ENCODE measurements at regions not wholly inside any gene's neighbourhood (a gene's known extent, or its start where the extent isn't known, plus 50 kb on each side); places are given as distances from the start of the nearest gene placed in this dataset.

GRCh38 chr7:106423821-106424475 is 139.2 kb upstream of the NAMPT start:
- no peak overlapping the region for H3K27ac ChIP-seq
- TF ChIP-seq CTCF (IDR thresholded peaks at IDR 0.05), result no peak
- TF ChIP-seq ZFX (IDR thresholded peaks at IDR 0.05; ENCODE audit: borderline replicate concordance), result no peak

GRCh38 chr7:106423111-106423510 is 138.3 kb upstream of the NAMPT start:
- no peak overlapping the region for H3K27ac ChIP-seq
- no peak for TF ChIP-seq CTCF (IDR thresholded peaks at IDR 0.05)
- TF ChIP-seq ZFX (IDR thresholded peaks at IDR 0.05; ENCODE audit: borderline replicate concordance), result no peak

- no peak overlapping the region for H3K27ac ChIP-seq
- TF ChIP-seq ZFX (IDR thresholded peaks at IDR 0.05; ENCODE audit: borderline replicate concordance) (no peak), CTCF (IDR thresholded peaks at IDR 0.05) (no peak)
Measured at GRCh38 chr7:106421181-106421762, 136.5 kb upstream of the NAMPT start.

GRCh38 chr7:106420736-106421135 is 136.0 kb upstream of the NAMPT start:
- TF ChIP-seq CTCF (IDR thresholded peaks at IDR 0.05), result no peak
- TF ChIP-seq ZFX (IDR thresholded peaks at IDR 0.05; ENCODE audit: borderline replicate concordance), result no peak
- H3K27ac ChIP-seq, result no peak overlapping the region

- H3K27ac ChIP-seq, result no peak overlapping the region
- no peak for TF ChIP-seq CTCF (IDR thresholded peaks at IDR 0.05)
- TF ChIP-seq ZFX (IDR thresholded peaks at IDR 0.05; ENCODE audit: borderline replicate concordance), result no peak
Measured at GRCh38 chr7:106420210-106420609, 135.4 kb upstream of the NAMPT start.

- TF ChIP-seq ZFX (IDR thresholded peaks at IDR 0.05; ENCODE audit: borderline replicate concordance) (no peak), CTCF (IDR thresholded peaks at IDR 0.05) (no peak)
- H3K27ac ChIP-seq, result no peak overlapping the region
Measured at GRCh38 chr7:106419455-106420182, 134.8 kb upstream of the NAMPT start.

- TF ChIP-seq CTCF (IDR thresholded peaks at IDR 0.05) (no peak), ZFX (IDR thresholded peaks at IDR 0.05; ENCODE audit: borderline replicate concordance) (no peak)
- no peak overlapping the region for H3K27ac ChIP-seq
Measured at GRCh38 chr7:106418526-106418925, 133.7 kb upstream of the NAMPT start.

Data from 22Rv1 (cell line).